NCI-H1105 treated with DMSO at 0.1 percent for 48 hours (cell line): ENCODE measurements at regions not wholly inside any gene's neighbourhood (a gene's known extent, or its start where the extent isn't known, plus 50 kb on each side); places are given as distances from the start of the nearest gene placed in this dataset.

Experiments used
- DNase-seq: peaks from one replicate; lab custom pipeline; 2025; lab: John Stamatoyannopoulos, UW

DNA sequence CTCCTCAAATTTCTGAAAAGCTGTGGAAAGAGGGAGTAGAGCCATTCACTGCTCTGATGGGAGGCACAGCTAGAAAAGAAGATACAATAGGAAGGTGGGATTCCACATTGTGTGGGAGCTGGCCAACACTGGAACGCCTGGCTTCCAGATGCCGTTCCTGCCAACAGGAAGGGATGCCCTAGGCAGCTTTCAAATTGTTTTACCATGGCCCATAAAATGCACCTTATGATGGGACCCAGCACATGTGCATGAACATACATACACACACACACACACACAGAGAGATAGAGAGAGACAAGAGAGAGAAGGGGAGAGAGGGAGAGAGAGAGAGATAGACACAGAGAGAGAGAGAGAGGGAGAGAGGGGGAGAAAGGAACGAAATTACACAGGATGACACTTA lies 86.1 kb upstream of the BZW1 start:
- DNase-seq = no peak

DNA sequence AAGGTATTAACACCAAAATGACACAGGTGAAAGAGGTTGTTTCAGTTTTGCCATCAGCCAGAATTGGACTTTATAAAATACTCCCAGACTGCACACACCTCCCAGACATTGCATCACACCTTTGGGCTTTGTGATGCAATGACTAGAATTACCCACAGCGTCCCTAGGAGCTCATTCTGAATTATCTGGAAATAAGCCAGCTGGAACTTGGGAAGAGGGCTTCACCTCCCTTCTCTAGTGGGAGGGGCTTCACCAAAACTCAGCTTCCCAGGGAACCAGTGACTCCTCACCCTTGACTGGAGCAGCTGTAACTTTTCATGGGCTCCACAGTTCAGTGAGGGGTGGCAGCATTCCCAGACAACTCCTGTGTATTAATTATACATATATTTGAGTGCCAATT lies 83.1 kb upstream of the BZW1 start:
- peak; percentile 3 for DNase-seq

DNA sequence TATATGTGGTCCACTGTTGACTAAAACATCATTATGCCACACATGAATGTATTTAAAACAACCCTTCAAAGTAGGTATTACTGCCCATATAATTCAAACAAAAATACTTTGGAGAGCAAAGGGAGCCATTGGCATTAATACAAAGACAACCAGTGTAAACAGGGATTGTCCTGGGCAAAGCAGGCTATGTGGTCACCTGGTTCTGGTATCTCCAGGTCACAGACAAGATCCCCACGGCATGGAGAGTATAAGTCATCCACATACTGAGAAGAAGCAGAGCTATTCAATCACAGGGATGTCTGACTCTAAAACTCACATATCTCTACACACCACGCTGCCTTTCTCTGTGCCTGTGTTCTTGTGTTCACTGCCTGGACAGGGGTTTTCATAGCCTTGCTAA lies 81.4 kb upstream of the BZW1 start:
- no peak for DNase-seq

DNA sequence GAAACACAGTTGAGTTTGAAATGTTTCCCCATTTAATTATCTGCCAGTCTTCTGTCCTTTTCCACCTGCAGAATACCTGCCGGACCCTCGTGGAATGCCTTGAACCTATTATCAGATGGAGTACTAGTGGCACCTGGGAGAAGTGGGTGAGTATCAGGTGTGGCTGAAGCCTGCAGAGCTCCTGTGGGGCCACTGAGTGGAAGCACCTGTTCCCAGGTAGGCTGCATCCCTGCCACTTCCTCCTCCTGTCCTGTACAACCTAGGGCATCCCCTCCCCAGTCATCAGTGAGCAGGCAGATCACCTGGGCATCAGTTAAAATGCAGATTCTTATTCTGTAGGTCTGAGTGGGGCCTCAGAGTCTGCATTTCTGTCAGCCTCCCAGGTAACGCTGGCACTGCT lies 80.8 kb upstream of the BZW1 start:
- DNase-seq = no peak

DNA sequence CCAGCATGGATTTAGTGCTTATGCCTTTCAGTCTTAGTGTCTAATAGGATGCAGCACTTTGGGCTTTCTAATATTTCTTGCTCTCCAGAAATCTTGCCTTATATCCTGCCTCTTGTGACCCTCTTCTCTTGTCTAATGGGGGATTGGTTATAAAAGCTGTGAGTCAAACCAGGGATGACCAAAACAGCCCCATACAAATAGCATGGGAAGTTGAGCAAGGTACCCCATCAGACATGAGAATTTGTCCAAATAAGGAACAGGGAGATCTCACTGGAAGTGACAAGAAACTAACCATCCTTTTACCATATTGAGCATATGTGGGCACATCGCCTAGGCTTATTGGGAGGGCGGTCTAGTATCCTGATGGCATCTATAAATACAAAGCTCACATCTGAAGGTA lies 78.8 kb upstream of the BZW1 start:
- no peak for DNase-seq

DNA sequence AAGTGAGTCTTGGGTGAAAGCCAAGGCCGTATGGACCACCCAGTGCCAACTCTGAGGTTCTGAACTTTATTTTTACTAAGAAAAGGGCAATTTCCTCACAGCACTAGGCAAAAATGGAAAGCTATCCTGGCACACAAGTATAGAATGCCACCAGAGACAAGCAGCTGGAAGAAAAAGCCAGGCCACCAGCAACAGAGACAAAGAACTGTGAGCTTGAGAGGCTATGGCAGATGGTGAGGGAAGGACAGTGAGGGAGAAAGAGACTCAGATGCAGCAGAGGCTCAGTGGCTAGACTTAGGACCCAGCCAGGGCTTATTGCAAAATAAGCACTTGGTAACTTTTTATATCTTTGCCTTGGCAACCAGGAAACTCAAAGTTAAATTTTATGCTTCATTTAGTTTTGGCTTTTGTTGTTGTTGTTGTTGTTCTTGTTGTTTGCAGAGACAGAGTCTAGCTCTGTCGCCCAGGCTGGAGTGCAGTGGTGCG lies 78.0 kb upstream of the BZW1 start:
- DNase-seq = no peak

DNA sequence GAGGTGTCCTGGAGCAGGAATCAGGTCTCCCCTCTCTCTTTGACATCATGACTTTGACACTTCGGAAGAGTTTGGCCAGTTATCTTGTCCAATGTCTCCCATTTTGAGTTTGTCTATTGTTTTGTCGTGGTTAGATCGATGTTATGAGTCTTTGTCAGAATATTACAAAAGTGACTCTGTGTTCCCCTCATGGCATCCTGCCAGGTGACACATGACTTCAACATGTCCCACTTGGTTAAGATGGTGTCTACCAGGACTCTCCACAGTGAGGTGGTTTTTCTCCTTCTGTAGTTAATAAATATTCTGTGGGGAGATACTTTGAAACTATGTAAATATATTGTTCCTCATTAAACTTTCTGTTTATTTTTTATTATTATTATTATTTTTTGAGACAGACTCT lies 76.6 kb upstream of the BZW1 start:
- DNase-seq = no peak

DNA sequence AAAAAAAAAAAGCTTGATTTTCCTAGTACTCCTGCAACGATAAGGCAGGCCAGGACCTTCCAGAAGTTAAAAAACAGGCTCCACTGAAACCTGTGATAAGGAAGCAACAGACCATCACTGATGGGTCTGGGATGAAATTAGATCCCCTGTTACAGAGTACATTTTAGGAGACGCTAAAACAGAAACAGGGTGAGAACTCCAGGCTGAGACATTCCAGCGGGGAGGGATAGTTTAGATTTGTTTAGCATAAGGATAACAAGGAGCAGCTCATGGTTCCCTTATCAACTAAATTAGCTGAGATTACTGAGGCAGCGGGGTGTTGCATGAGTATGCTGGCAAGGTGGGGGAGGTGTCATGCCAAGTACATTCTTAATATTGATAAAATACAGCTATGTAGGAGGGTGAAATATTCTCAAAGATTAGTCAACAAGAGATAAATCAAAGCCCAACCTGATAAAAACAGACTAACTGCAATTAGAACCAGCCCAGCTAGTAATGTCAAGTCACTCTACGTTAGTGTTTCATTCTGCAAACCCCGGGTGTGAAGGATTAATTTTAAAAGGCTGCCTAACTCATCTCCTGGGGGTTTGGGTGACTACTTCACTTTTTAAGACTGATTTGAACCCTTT lies 75.0 kb upstream of the BZW1 start:
- DNase-seq = no peak

DNA sequence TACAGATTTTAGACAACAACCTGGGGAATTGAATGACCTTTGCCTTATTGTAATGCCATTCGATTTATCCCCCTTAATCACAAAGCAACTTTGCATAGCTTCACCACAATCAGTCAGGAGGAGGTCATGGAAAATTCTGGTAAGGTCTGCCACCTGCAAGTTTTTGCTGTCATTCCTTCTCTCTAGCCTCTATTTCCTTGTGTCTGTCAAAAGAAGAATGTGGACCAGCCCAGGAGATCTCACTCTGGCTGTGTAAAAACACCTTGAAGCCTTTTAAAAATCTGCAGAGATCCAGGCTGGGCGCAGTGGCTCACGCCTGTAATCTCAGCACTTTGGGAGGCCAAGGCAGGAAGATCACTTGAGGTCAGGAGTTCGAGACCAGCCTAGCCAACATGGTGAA lies 74.1 kb upstream of the BZW1 start:
- DNase-seq = no peak

DNA sequence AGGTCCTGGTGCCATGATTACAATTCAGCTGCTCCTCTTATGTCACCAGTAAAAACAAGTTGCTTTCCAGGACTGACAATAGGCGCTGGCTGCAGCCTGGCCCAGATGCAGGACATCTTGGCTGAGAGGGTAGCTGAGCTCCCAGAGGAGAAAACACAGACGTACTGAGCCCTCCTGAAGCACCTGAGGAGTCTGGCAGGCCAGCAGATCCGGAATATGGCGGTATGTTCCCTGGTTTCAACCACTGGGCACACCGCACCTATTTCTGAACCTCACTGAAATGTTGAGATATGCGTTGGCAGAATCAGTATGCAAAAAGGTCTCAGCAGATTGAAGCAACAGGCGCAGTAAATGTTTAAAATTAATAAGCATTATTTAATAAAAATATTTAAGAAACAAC lies 73.1 kb upstream of the BZW1 start:
- no peak for DNase-seq

DNA sequence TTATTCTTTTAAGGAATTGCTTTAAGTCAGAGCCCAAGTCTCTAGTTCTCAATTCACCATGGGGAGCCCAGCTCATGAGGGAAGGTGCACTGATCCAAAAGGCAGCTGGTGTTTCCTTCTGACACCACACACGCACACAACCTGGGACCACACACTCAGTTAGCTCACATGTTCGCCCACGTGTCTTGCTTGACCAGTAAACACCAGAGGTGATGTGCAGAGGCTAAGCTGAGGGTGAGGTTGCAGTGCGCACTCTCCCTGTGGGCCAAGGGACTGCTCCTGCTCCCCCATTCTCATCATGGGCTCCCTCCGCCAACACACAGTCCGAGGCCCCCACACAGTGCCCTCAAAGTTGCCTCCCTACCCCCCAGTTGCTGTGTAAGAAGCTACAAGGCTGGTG lies 70.8 kb upstream of the BZW1 start:
- no peak for DNase-seq

DNA sequence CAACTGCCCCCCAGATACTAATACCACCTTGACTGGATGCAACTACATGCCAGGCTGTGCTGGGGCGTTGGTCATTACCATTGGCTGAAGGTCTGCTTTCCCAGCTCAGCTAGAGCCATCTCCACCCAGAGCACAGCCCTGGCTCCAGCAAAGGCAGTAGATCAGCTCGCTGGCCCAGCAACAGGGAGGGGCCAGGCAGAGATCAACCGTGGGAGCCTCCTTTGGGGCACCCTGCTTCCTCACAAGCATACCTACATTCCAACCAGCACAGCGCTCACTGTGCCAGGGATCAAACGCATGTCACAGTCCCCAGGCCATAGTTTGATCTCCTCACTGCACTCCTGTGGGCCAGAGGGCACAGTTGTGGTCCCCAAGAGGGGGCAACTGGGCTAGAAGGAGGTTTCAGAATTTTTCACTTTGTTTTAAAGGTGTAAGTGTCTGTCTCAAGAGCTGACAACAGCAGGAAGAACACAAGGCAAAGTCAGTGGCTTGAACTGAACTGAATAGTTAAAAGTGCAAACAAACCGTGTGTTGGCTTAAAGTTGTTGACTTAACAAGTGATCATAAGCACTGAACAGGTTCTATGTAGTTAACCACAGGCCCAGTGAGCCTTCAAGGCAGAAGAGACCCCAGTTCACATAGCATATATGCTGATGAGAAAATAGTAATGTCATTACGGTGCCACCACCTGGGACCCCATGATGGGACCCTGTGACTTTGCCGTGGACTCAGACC lies 70.1 kb upstream of the BZW1 start:
- DNase-seq = no peak

DNA sequence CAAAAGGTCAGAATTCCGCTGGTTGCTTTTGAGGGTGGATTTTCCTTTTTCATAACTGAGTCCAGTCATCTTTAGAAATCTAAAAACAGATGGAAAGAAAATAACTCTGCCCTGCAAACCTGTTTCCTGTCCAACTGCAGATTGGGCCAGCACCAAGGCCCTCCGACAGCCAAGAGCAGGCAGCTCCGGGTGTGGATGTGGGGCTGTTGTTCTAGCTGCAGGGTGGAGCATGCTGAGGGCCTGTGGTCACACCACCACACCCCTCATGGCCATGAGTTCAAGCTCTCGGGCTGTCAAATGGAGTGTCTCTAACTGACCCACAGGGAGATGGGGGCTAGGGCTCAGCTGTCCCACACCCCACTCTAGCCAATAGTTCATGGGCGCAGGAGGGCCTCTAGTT lies 69.3 kb upstream of the BZW1 start:
- DNase-seq = no peak

DNA sequence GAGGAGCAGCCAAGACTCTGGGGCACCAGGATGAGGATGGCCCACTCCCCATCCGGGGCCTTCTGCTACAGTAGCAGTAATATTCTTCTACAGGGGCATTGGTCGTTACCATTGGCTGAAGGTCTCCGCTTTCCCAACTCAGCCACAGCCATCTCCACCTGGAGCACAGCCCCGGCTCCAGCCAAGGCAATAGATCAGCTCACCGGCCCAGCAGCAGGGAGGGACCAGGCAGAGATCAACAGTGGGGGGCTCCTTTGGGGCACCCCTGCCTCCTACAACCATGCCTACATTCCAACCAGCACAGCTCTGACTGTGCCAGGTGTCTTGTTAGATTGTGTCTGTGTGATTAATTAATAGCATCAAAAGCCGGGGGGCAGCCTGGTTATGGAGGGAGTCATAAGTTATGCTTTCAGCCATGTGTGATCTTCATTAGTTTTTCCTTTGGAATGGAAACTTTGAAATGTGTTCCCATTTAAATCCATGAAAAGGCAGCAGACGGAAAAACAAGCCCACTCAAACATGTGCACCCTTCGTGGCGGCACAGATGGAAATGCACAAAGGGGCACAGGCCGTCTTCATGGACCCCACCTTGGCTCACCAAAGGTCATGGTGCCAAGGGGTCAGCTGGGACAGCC lies 68.6 kb upstream of the BZW1 start:
- DNase-seq = no peak

DNA sequence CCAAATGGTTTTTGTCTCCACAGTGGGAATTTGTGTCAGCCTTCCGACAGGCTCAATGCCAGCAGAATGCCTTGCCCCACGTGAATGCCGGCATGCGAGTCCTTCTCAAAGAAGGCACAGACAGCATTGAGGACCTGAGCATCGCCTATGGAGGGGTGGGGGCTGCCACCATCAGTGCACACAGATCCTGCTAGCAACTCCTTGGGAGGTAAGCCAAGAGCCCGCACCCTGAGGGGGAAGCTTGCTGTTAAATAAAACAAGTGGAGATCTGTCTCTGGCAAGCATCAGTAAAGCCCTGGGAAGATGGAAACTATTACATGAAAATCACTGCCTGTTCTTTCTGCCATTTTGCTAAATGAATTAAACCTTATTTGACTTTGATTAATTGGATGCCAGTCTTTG lies 67.5 kb upstream of the BZW1 start:
- DNase-seq = no peak

DNA sequence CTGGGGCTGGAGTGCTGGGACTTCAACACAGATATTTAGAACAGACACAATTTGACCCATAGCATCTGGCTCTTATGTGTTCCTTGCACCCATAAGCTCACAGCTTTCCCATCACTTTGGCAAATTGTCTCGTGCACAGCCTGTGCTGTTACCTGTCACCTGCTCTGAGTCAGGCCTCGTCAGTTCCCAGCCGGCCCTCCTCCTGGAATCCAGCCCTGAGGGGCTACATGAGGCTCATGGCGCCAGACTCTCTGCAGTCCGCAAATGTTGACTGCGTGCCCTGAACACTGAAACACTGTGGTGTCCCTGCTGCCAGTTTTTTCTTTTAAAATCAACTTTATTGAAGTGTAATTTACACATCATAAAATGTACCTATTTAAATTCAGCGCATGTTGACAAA lies 65.4 kb upstream of the BZW1 start:
- DNase-seq = no peak

DNA sequence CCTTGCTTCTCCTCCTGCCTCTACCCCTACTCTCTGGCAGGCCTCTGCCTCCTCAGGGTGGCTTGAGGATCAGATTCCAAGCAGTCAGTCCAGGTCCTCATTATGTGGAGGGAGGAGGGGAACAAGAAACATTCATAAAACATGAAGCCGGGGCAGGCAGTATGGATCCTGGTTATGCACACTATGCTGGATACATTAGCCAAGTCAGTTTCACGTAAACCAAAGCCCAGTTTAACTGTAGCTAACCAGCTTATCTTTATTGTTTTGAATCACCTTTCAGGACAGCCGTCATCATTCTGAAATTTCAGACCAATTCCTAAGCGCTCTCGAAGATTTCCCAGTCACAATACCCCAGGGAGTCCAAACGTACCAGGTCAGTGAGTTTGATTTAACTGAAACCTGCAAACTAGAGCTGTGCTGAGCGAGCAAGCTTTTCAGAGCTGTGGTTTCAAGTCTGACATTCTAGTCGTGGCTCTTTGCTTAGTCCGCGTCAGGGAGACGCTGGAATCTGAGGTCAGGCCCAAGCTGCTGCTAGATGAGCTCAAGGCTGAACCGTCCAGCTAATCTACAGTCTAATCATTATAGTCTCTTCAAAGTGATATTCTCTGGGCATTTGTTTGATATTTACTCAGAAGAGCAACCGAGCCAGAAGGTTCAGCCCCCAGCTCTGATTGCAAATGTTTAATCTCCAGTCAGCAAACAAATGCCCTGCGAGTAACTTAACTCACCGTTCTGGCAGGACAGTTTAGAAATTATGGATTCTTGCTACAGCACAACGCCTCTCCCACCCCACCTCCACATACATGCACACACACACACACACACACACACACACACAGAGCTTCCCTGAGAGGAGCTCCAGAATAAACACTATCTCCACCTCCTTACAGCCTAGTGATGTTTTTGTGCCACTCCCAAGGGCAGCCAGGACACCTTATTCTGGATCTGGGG lies 63.8 kb upstream of the BZW1 start:
- no peak for DNase-seq

DNA sequence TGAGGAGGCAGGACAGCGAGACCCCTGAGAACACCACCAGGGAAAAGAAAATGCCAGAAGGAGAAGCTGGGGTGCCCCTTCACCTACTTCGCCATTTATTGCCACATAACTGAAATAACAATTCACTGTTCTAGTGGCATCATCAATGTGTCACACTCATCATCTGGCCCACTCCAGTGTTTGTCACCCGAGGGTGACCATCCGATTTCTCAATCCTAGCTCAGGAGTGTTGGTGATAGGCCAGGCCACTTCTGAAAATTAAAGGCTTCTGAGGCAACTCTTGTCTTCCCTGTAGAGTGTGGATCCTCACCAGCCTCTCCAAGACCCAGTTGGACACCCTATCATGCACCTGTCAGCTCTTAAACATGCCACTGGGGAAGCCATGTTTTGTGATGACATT lies 62.9 kb upstream of the BZW1 start:
- no peak for DNase-seq

DNA sequence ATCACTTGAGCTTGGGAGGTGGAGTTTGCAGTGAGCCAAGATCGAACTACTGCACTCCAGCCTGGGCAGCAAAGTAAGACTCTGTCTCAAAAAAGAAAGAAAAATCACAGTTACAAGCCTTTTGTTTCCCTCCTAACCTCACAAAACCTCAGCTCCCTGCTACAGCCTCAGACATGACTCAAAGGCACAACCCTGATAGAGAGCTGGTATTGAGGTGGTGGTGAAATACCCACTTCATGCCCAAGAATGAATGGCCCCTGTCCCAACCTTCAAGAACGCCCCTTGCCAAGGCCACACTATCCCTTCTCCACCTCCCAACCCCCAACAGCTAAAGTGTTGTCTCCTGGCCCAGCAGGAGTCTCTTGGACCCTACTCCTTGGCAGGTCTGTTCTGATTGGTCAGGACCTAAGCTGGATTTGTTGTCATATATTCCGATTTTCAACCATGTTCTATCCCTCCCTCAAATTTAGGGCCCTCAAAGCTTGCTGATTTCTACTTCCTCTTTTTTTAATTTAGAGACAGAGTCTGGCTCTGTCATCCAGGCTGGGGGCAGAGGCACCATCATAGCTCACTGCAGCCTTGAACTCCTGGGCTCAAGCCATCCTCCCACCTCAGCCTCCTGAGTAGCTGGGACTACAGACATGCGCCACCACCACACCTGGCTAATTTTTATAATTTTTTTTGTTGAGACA lies 61.9 kb upstream of the BZW1 start:
- DNase-seq = no peak

DNA sequence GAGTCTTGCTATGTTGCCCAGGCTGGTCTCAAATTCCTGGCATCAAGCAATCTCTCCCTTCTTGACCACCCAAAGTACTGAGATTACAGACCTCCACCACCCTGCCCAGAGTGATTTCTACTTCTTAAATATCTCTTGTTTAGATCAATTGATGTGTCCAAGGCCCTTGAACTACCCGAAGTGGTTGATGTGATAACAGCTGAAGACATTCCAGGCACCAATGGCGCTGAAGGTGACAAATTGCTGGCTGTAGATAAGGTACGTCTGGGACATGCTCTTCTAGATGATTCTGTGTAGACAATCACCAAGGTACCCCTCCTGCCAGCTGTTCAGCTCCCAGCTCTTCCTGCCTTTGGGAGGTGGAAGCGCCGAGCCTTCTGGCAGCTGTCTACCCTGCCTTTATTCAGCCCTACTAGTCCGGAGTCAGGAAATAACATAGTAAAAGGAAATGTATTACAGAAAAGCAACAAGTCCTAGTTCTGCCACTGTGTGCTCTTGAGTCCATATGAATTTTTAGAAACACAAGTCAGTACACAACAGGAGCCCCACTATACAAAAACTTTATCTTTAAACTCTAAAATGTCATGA lies 61.3 kb upstream of the BZW1 start:
- no peak for DNase-seq

DNA sequence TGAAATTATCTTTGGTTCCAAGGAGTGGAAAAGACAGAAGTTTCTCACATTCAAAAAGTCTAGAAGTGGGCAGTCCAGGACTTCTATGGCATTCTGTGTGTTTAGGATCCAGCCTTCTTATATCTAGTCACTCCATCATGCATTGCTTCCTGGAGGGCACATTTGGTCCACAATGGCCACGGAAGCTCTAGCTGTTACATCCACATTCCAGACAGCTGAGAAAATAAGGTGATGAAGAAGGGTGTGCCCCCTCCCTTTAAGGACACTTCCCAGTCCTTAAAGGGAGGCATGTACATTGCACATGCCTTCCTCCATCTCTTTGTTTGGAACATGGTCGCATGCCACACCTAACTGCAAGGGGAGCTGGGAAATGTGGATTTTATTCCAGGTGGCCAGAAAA lies 59.9 kb upstream of the BZW1 start:
- no peak for DNase-seq
